ENCODE measurements at regions not wholly inside any gene's neighbourhood (a gene's known extent, or its start where the extent isn't known, plus 50 kb on each side); places are given as distances from the start of the nearest gene placed in this dataset.

- TF ChIP-seq CREB5 (CRISPR knock-in tag; IDR thresholded peaks at IDR 0.05; ENCODE audit: low read depth) (no peak), POU6F1 (CRISPR knock-in tag; IDR thresholded peaks at IDR 0.05; ENCODE audit: borderline replicate concordance, low read depth) (no peak), TCF4 (CRISPR knock-in tag; IDR thresholded peaks at IDR 0.05; ENCODE audit: borderline replicate concordance) (no peak), PATZ1 (CRISPR knock-in tag; IDR thresholded peaks at IDR 0.05; ENCODE audit: borderline replicate concordance) (no peak), ARNTL (CRISPR knock-in tag; IDR thresholded peaks at IDR 0.05; ENCODE audit: borderline replicate concordance, low read depth) (no peak), OSR1 (CRISPR knock-in tag; IDR thresholded peaks at IDR 0.05) (no peak)
Measured at GRCh38 chr2:11009891-11010290, 98.2 kb downstream of the KCNF1 start.

Measured in SK-N-SH treated with all-trans-retinoic acid at 6 μM for 48 hours (cell line).